Esophagus muscularis mucosa (tissue), 4 donors: ENCODE measurements at regions not wholly inside any gene's neighbourhood (a gene's known extent, or its start where the extent isn't known, plus 50 kb on each side); places are given as distances from the start of the nearest gene placed in this dataset.
"Not testable (repeated sequence)": the region's sequence is repeated elsewhere in the genome, so short reads cannot be mapped to it uniquely, and the experiment has no call there.

ENCODE experiments used
- EP300 ChIP-seq: sonication (generic); formaldehyde crosslinking; IDR thresholded peaks from one replicate; pipeline ENCODE4 v1.6.1; 2017; ENCODE audit warnings: antibody characterized with exemption
- POLR2A ChIP-seq: fragments of 450-650 bp; IDR thresholded peaks from one replicate; pipeline ENCODE4 v1.6.1; 2017; ENCODE audit warnings: antibody characterized with exemption, moderate library complexity, mild to moderate bottlenecking, low read depth
- POLR2AphosphoS5 ChIP-seq, 2 donors: sonication (generic); formaldehyde crosslinking; IDR thresholded peaks; one replicate each; pipeline ENCODE4 v1.6.1; 2017; ENCODE audit warnings: antibody characterized with exemption in 2 of 2
- TF ChIP-seq, protein P1 (sequence below), 3 experiments: fragments of 200-600 bp in 2 of 3; fragments of 450-650 bp in 1 of 3; sonication (generic) in 2 of 3; IDR thresholded peaks; one replicate each; pipeline ENCODE4 v1.5.1; 2017 to 2019; ENCODE audit warnings: antibody characterized with exemption in 3 of 3, mild to moderate bottlenecking in 2 of 3, moderate library complexity in 1 of 3

DNA sequence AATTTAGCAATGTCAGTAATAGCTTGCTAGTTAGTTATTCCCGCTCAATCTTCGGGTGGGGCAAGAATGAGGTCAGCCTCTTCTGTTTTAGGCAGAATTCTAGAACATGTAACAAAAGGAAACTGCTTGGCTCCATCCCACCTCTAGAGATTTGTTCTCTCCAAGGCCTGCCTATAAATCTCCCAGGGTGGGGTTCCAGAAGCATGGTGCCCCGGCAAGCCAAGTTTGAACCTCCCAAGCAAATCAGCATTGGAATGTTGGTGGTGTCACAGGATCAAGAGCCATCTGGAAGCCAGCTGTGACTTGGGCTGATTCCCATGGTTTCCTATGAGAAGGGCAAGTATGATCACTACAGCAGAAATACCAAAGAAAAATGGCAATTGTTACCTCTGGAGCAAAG, 79.8 kb upstream of the SMURF2 start:
- TF ChIP-seq, protein P1, sequence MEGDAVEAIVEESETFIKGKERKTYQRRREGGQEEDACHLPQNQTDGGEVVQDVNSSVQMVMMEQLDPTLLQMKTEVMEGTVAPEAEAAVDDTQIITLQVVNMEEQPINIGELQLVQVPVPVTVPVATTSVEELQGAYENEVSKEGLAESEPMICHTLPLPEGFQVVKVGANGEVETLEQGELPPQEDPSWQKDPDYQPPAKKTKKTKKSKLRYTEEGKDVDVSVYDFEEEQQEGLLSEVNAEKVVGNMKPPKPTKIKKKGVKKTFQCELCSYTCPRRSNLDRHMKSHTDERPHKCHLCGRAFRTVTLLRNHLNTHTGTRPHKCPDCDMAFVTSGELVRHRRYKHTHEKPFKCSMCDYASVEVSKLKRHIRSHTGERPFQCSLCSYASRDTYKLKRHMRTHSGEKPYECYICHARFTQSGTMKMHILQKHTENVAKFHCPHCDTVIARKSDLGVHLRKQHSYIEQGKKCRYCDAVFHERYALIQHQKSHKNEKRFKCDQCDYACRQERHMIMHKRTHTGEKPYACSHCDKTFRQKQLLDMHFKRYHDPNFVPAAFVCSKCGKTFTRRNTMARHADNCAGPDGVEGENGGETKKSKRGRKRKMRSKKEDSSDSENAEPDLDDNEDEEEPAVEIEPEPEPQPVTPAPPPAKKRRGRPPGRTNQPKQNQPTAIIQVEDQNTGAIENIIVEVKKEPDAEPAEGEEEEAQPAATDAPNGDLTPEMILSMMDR (IDR thresholded peaks at IDR 0.05): not testable (repeated sequence)
- peak in 1 of 2 donors; percentile 21 for TF ChIP-seq POLR2AphosphoS5 (IDR thresholded peaks at IDR 0.05)
- not testable (repeated sequence) for TF ChIP-seq POLR2A, EP300
